Endothelial cell of hepatic sinusoid (primary cell): ENCODE measurements at regions not wholly inside any gene's neighbourhood (a gene's known extent, or its start where the extent isn't known, plus 50 kb on each side); places are given as distances from the start of the nearest gene placed in this dataset.

ENCODE experiments used
- in situ Hi-C: cut with HindIII; loops from 2 replicates; pipeline ENCODE4 v1.10.0; 2017; ENCODE audit warnings: low sequenced_read_pairs

DNA sequence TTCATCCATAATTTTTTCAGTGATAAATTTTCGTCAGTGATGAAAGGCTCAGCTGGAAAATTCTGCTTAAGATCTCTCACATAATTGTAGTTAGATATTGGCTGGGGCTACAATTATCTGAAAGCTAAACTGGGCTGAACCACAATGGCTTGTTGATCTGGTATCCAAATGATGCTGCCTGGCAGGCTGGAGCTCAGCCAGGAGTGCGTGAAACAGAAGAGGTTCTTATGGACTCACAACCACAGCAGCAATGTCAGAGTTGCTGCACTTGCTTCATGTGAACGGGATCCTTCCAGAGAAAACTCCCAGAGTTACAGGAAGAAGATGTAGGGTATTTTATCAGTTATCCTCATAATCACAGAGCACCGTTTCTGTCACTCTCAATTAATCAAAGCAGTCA is 533.2 kb upstream of the POM121L12 start:
- in situ Hi-C loops, result no loop called here

DNA sequence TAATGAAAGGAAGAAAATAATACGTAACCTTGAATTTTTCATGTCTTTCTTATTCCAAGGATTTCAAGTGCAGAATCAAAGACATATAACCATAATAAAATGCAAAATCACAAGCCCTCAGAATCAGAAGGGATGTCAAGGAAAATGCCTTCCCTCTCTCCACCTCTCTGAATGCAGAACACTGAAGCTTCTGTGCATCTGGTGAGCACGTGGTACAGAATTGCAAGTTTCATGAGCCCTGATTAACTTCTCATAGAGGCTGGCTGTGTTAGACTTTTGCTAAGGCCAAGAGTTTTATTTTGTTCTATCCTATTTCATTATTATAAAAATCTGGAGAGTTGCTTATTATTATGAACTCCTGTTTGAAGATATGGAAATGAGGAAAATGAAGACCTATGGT is 533.7 kb upstream of the POM121L12 start:
- in situ Hi-C loops, result no loop called here

DNA sequence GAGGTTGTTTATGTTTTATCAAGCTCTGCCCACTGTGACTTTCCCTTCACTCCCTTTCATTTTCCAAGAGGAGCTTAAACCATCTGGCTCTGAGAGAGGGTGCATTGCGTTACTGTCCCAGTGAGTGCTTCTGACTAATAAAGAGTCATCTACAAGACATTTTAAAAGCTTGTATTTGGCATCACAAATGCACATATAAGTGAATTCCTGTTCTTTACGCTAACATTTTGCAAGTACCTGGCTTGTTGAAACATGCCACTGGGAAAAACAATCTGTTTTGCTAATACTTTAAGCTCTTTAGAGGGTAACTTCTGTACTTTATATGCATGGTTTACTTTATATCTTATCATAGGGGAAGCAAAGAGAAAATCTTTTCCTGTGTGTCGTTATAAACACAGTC is 534.6 kb upstream of the POM121L12 start:
- in situ Hi-C loops, result no loop called here

DNA sequence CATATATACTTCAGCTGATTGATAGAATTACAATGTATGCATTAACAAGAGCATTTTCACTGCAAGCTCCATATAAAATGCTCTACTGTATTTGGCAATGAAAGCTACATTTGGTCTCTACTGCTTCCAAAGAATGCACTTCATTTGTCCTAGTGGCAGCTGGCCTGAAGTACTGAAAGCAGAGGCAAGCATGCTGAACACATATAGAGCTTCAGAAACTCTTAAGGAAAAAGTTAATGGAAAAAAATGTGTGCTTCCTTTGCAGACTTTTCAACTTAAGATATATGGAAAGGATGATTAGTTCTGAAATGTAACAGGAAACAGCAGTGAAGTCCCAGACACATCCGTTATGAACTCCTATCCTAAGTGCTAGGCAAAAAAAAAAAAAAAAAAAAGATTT is 537.1 kb upstream of the POM121L12 start:
- in situ Hi-C loops, result no loop called here

DNA sequence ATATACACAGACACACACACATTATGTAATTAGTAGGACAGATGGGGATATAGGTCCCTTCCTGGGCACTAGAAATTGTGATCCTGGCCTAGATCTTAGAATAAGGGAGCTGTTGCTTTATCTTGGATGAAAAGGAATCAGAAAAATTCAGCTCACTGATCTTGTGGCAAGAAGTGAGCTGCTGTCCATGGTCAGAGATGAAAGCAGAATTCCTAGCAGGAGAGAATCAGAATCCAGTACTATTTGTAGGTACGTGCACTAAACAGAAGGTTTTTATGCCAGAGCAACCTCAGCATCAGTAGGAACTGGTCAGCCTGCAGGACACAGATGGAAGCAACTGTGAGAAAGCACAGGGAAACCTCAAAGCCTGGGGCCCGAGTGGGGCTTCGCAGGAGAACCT is 549.2 kb upstream of the POM121L12 start:
- in situ Hi-C loops, result no loop called here

DNA sequence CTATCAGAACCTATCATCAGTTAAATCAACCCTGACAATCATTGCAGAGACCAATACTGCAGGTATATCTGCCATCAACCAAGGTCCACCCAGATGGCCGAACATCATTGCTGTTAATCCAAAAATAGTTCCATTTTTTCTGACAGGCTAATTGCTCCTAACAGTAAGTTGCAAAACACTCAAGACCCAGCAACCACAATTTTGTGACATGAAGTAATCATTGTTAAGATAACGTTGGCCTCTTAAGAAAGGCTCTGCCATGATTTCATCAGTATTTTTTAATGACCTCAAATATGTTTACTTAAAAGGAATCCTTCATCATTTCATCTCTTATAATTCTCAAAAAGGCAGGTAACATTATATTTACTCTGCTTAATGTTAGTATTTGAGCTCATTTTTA is 553.4 kb upstream of the POM121L12 start:
- in situ Hi-C loops, result no loop called here

DNA sequence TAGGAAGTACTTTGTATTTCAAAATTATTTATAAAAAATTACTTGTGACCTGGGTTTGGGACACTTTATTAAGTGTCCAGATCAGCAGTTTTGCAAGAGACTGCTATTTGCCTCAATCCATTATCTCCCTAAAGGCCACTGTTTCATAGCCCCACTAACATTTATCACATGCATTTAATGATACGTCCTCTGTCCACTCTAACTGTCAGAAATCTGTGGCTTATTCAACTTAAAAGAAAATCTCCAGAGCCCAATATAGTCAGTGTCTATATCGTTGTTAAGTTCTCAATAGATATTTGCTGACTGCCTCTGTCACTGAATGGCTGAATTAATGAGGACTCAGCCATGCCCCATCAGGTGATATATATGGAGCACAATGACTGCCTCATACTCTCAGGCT is 553.9 kb upstream of the POM121L12 start:
- in situ Hi-C loops, result no loop called here

DNA sequence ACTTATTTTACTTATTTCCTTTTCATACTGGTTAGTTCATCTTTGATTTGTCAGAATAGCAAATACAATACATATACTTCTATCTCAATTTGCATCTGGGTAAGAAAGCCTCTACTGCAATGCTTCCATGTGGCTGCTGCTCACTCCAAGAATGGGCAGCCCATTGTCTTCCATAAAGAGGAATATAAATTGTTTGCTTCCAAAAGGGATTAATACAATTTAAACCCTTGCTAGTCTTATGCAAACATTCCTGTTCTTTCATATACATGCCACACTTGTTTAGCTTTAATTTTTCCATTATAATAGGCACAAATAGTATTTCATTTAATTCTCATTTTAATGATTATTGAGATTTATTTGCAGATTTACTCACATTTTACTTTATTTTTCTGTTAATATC is 555.4 kb upstream of the POM121L12 start:
- in situ Hi-C loops, result no loop called here

DNA sequence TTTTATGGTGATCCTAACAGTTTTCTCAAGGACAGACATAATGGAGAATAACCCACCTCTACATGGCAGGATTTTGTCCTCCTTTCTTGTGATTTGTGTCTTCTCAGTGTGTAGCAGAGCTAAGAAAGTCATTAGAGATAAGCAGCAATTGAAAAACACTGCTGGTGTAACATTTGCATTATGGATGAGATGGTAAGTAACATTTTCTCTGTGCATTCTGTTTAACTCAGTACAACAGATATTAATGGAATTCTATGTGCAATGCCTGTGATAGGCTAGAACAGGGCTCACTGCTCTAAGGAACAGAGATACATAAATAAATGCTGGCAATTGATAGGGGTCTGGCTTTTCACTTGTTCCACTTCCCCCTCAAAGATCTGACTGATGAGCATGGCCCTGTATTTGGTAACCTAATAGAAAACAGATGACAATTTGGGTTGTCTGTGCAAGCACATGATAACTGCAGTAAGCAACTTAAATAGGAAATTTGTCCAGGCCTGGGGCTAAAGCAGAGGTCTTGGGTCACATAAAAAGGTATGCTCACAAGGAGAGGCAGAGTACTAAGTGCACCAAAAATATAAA is 560.3 kb upstream of the POM121L12 start:
- in situ Hi-C loops, result no loop called here

DNA sequence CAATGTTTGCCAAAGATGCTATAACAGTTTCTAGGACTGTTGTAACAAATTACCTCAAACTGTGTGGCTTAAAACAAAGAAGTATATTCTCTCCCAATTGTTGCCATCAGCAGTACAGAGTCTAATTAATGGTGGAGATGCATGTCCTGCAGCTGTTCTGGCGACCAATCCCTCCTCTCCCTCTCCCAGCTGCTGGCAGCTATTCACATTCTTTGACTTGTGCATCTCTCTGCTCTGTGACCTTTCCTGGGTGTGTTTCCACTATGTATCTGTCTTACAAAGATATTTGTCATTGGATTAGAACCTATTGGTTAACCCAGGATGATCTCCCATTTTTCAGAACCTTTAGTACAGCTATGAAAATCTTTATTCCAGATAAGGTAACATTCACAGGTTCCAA is 561.7 kb upstream of the POM121L12 start:
- in situ Hi-C loops, result no loop called here

DNA sequence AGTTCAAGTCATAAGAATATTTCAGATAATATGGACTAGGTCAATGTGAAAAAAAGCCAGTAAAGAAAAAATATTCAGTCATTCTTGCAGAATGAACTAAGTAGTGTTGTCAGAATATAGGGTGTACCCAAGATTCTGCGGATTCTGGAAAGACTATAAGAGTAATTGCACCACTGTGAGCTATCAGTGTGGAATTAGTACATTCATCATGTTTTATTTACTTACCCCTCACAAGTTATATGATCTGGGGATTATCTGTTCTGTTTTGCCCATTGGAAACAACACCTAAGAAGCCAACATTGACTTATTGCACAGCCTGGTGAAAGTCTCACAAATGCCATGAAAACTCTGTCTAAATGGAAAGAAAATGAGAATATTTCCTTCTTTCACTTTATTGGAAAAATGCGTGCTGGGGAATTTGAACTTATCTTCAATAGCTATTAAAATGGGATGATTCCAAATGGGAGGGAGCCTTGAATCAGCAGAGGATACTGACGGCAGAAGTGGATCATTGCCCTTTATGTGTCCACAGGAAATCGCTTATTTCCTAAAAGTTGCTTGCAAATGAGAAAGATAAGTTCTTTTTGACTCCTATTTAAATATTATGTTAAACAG is 563.3 kb upstream of the POM121L12 start:
- in situ Hi-C loops, result no loop called here

DNA sequence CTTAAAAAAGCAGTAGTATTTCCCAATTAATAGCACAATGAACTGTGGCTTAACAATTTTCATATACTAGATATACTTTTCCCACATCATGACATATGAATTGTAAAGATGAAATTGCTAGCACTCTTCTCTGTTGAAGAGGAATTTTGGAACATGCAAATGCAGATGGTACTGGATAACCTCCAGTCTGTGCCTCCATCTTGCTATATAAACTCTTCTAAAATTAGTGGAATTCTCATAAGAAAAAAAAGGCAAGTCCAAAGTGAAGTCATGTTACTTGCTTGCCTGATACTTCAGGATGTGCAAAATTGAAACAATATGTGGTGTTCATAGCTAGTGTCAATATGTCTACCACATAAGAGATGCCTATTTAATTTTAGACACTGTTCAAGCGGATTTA is 570.2 kb upstream of the POM121L12 start:
- in situ Hi-C loops, result no loop called here

DNA sequence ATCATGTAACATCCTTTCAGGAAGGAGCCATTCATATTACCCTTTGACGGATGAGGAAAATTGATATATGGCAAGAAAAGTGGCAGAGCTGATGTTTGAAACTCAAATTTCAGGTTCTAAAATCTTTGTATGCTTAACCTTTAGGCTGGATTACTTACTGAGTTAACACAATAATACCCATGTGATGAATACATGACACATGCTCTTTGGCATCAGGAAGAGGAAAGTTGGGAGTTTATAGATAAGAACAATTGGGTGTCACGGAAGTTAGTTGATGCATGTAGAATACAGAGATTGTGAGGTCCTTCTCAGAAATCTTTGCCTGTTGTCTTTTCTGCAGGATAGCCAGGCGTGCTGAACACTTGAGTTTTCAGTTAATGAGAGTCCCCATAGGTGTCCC is 572.1 kb upstream of the POM121L12 start:
- in situ Hi-C loops, result no loop called here

DNA sequence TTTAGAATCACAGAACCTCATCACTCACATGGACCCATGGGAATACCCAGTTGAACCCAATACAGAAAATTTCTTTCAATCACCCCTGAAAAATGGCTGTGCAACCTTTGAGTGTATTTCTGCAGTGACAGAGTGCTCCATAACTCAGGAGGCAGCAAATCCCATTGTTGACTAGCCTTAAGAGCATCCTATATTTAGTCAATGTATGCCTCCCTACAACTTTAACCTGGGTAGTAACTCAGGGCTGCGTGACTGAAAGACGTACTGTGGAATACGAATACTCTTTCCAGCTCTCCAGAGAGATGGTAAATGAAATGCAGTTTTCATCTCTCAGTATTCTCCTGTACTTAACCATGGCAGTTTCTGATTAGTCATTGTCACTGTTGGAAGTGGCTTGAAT is 573.0 kb upstream of the POM121L12 start:
- in situ Hi-C loops, result no loop called here

DNA sequence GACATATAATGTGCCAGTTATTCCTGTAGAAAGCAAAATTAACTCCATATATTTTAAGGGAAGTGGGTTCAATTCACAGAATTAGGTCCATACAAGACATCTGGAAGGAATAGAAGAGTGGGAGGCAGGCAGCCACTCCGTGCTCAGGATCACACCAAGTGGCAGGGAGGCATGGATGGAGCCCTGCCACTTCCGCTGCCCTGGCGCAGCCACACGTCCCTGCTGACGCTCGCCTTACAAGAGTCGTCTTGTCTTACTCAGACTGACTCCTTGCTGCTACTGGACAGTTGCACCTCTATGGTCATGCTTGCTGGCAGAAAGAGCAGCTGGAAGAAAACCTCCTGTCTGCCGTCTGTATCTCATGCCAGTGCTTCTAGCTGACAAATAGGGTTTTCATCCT is 579.9 kb upstream of the POM121L12 start:
- in situ Hi-C loops, result no loop called here

DNA sequence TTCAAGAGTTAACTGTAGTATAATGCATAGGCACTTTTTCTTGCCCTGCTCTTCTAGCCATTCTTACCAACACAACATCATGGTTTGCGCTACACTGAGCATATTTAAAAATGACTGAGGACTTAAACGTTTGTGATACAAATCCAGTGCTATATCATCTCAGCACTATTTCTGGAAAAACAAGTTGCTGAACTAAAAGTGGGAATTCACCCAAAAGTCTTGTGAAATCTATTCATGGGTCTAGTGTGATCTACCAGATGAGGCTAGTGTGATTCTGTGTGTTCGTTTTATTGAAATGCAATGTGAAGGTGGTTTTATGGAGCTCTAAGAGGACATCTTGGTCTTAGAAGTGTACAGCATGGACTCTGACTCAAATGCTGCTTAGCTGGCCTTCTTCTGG is 584.6 kb upstream of the POM121L12 start:
- in situ Hi-C loops, result no loop called here

DNA sequence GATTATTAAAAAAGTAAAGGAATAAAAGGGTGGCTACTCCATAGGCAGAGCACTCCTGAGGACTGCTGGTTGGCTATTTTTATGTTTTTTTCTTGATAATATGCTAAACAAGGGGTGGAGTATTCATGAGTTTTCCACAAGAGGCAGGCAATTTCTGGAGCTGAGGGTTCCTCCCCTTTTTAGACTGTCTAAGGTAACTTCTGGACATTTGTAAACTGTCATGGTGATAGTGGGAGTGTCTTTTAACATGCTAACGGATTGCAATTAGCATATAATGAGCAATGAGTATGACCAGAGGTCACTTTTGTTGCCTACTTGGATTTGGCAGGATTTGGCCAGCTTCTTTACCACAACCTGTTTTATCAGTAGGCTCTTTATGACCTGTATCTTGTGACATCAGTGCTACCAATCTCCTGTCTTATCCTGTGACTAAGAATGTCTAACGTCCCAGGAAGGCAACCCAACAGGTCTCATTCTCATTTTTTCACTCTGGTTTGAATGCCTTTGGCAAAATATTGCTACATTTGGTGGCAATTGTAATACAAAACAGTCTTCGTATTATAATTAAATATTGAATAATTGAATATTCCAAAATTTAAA is 587.8 kb upstream of the POM121L12 start:
- in situ Hi-C loops, result no loop called here

DNA sequence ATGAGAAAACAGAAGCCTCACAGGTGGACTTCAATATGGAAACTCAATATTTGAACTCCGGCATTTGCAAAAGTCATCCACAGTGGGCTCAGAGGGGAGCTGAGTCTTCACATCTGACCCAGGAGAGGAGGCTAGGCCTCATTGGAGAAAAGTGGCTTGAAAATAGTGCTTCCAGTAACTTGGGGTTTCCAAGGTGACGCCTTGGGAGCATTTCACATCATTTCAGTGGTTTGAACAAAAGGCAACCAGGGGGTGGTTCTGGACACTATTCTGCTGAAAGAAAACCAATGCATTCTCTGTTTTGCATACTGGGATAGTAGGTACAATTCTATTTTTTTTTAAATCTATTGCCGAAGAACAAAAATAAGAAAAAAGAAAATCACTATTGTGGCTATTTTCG is 599.2 kb upstream of the POM121L12 start:
- in situ Hi-C loops, result no loop called here

DNA sequence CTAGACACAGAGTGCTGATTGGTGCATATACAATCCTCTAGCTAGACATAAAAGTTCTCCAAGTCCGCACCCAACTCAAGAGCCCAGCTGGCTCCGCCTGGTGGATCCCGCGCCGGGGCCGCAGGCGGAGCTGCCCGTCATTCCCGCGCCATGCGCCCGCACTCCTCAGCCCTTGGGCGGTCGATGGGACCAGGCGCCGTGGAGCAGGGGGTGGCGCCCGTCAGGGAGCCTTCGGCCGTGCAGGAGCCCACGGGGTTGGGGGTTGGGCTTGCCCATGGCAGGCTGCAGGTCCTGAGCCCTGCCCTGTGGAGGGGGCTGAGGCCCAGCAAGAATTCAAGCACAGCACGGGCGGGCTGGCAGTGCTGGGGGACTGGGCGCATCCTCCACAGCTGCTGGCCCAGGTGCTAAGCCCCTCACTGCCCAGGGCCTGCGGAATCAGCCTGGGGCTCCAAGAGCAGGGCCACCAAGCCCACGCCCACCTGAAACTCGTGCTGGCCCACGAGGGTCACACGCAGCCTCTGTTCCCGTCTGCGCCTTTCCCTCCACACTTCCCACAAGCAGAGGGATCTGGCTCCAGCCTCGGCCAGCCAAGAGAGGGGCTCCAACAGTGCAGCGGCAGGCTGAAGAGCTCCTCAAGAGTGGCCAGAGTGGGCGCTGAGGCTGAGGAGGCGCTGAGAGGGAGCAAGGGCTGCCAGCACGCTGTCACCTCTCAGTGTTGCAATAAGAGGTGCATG is 604.2 kb upstream of the POM121L12 start:
- in situ Hi-C loops, result no loop called here

DNA sequence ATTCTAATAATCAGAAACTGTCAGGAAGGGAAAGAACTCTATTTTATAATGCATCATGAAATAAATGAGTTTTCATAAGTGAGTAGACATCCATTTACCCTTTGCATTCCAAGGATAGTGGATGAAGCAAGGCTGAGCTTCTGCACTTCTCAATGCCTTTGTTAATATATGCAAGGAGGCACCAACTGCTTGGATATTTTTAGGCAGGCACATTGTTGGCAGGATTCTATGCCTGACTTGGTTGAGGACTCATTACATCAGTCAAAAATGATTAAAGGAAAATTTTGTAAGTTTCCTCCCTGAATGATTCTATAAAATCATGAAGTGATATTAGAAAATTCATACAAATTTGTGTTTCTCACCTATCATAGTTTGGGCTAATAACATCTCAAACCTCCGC is 612.2 kb upstream of the POM121L12 start:
- in situ Hi-C loops, result no loop called here

DNA sequence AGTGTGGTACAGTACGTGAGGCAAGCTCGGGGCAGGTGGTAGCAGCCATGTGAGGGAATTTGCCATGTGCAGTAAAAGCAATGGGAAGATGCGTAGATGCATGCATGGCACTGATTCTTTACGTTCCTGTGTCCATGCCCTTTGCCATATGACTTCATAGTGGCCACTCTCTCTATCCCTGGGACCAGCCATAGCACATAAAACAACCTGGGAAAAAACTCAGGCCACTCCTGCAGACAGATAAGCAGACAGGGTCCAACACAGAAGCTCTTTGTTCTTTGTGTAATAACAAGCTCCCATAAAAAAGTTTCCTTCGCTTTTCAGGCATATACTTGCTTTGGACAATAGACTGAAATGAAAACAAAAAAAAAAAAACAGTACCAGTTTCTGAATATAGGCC is 622.4 kb upstream of the POM121L12 start:
- in situ Hi-C loops, result no loop called here

DNA sequence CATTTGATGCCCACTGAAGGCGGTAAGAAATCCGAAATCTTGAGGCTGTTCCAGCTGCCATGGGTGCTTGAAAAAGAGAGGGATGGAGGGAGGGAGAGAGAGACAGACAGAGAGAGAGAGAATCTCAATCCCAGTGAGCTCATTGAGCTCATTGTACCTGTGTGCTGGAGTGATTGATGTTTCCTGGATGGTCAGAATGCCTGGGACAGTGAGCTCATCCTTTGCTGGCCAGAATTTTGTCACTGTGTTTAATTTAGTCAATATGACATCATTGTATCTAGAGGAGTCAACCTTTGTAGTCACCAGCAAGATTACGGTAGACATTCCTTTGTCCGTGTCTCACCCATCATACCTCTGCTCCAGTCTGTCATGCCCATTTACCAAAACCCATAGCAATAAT is 625.4 kb upstream of the POM121L12 start:
- in situ Hi-C loops, result no loop called here
